Colonic mucosa (tissue), 4 donors: ENCODE measurements at regions not wholly inside any gene's neighbourhood (a gene's known extent, or its start where the extent isn't known, plus 50 kb on each side); places are given as distances from the start of the nearest gene placed in this dataset.

Experiments used
- DNase-seq: peaks from one replicate; pipeline ENCODE4 v3.0.0-alpha.2; 2020
- H3K27ac ChIP-seq: fragments of 200-600 bp; one replicate; pipeline ENCODE4 v1.8.0; 2021
- H3K27me3 ChIP-seq: fragments of 200-600 bp; one replicate; pipeline ENCODE4 v1.8.0; 2021
- H3K36me3 ChIP-seq: fragments of 200-600 bp; one replicate; pipeline ENCODE4 v1.8.0; 2021
- H3K4me1 ChIP-seq: fragments of 200-600 bp; one replicate; pipeline ENCODE4 v1.8.0; 2021; ENCODE audit warnings: mild to moderate bottlenecking
- H3K4me3 ChIP-seq: fragments of 200-600 bp; one replicate; pipeline ENCODE4 v1.8.0; 2021
- H3K9ac ChIP-seq, 2 donors: one replicate each; pipeline ENCODE4 v1.7.0; 2013; ENCODE audit warnings: control low read depth in 2 of 2, low read depth in 2 of 2, low read length in 2 of 2
- H3K9me3 ChIP-seq: fragments of 200-600 bp; one replicate; pipeline ENCODE4 v1.8.0; 2021
- CTCF ChIP-seq: fragments of 200-600 bp; IDR thresholded peaks from one replicate; pipeline ENCODE4 v1.8.0; 2022; ENCODE audit warnings: antibody characterized with exemption, mild to moderate bottlenecking
- intact Hi-C: fragments of 100-400 bp; cut with DNase I; formaldehyde crosslinking; loops from one replicate; pipeline ENCODE4 v1.14.1; 2022
- donor health status: healthy.
- donor health status: DM: no; HTN: no; CAD: no.
- donor health status: DM: no; HTN: no; CAD: no.

- H3K9me3 ChIP-seq, result no peaks in the 10 kb centered on the region
- intact Hi-C loops, result no loop called here
- H3K27ac ChIP-seq, result no peak overlapping the region
- no peaks in the 10 kb centered on the region for H3K36me3 ChIP-seq
- no peak for TF ChIP-seq CTCF
- H3K27me3 ChIP-seq, result no peaks in the 10 kb centered on the region
- no peaks in the 10 kb centered on the region for H3K4me1 ChIP-seq
- no peak for DNase-seq
- no peak overlapping the region for H3K4me3 ChIP-seq
- no peak overlapping the region for H3K9ac ChIP-seq
Measured at GRCh38 chr1:79693441-79694114, 687.0 kb upstream of the ADGRL4 start.

- intact Hi-C loops, result no loop called here
- Histone ChIP-seq H3K9ac (no peak overlapping the region), H3K9me3 (no peaks in the 10 kb centered on the region), H3K4me3 (no peak overlapping the region), H3K27me3 (no peaks in the 10 kb centered on the region), H3K36me3 (no peaks in the 10 kb centered on the region), H3K4me1 (no peaks in the 10 kb centered on the region), H3K27ac (no peak overlapping the region)
- no peak for DNase-seq
- no peak for TF ChIP-seq CTCF
Measured at GRCh38 chr1:79692519-79692918, 686.0 kb upstream of the ADGRL4 start.

DNA sequence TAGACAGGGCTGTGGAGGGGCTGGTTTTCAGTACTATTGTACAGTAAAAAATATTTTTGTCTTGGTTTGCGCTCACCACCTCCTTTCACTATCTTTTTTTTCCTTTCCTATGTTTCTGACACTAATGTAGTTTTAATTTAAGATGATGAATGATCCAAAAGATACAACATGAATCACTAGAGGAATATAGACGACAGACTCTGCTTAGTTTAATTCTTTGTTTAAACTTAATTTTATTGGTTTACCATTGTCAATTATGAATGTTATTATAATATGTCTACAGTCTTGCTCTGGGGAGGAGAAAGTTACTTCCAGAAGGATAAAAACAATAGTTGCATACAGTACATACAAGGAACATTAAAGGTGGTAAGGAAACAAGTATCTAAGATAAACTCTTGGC is 682.4 kb upstream of the ADGRL4 start:
- Histone ChIP-seq H3K9me3 (no peaks in the 10 kb centered on the region), H3K36me3 (no peaks in the 10 kb centered on the region), H3K9ac (no peak overlapping the region), H3K27me3 (no peaks in the 10 kb centered on the region), H3K27ac (no peak overlapping the region), H3K4me1 (no peaks in the 10 kb centered on the region), H3K4me3 (no peak overlapping the region)
- no peak for TF ChIP-seq CTCF
- intact Hi-C loops, result no loop called here
- DNase-seq, result no peak

- H3K9me3 ChIP-seq, result no peaks in the 10 kb centered on the region
- H3K27me3 ChIP-seq, result no peaks in the 10 kb centered on the region
- no peak for DNase-seq
- TF ChIP-seq CTCF, result no peak
- no peaks in the 10 kb centered on the region for H3K36me3 ChIP-seq
- no peak overlapping the region for H3K4me3 ChIP-seq
- no peaks in the 10 kb centered on the region for H3K4me1 ChIP-seq
- no peak overlapping the region for H3K27ac ChIP-seq
- intact Hi-C loops, result no loop called here
- H3K9ac ChIP-seq, result no peak overlapping the region
Measured at GRCh38 chr1:79683420-79683819, 676.9 kb upstream of the ADGRL4 start.

DNA sequence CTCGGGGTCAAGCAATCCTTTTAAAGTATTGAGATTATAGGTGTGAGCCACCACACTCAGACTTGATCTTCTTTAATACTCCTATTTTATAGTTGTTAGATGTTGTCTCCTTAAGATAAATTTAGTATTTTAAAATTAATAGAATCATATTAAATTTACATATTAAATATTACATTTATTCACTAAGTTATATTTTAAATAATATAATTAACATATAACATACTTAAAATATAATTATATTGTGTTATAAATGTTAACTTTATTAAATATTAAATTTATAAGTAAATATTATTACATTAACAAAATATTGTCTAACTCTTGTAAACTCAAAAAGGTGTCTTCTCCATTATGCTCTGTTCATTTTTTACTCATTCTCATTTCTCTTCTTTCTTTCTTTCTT is 675.9 kb upstream of the ADGRL4 start:
- no peaks in the 10 kb centered on the region for H3K4me1 ChIP-seq
- H3K27me3 ChIP-seq, result no peaks in the 10 kb centered on the region
- H3K9me3 ChIP-seq, result no peaks in the 10 kb centered on the region
- no peak for DNase-seq
- no peaks in the 10 kb centered on the region for H3K36me3 ChIP-seq
- TF ChIP-seq CTCF, result no peak
- H3K27ac ChIP-seq, result no peak overlapping the region
- H3K9ac ChIP-seq, result no peak overlapping the region
- H3K4me3 ChIP-seq, result no peak overlapping the region
- intact Hi-C loops, result no loop called here
